AG09319 (cell line): ENCODE measurements at regions not wholly inside any gene's neighbourhood (a gene's known extent, or its start where the extent isn't known, plus 50 kb on each side); places are given as distances from the start of the nearest gene placed in this dataset.

Source experiments
- DNase-seq: peaks from one replicate; pipeline ENCODE4 v3.0.0-alpha.2; 2010; ENCODE audit warnings: low read depth; ENCODE audit errors: extremely low read depth
- CTCF ChIP-seq: IDR thresholded peaks from 2 replicates; pipeline ENCODE4 v1.5.1; 2011; ENCODE audit warnings: low read depth, mild to moderate bottlenecking, inconsistent platforms, low read length, moderate library complexity

GRCh38 chr2:180562378-180562777 is 418.0 kb upstream of the UBE2E3 start:
- no peak for DNase-seq

GRCh38 chr2:180559771-180560170 is 420.6 kb upstream of the UBE2E3 start:
- no peak for TF ChIP-seq CTCF
- no peak for DNase-seq

More at GRCh38 chr2:180562378-180562777, 418.0 kb upstream of the UBE2E3 start:
- TF ChIP-seq CTCF: no peak

- no peak for DNase-seq
- TF ChIP-seq CTCF: no peak
Measured at GRCh38 chr2:180559038-180559437, 421.4 kb upstream of the UBE2E3 start.

- TF ChIP-seq CTCF: no peak
- DNase-seq: no peak
Measured at GRCh38 chr2:180555391-180555965, 424.9 kb upstream of the UBE2E3 start.

- no peak for TF ChIP-seq CTCF
- no peak for DNase-seq
Measured at GRCh38 chr2:180554330-180554729, 426.1 kb upstream of the UBE2E3 start.

- TF ChIP-seq CTCF: no peak
- no peak for DNase-seq
Measured at GRCh38 chr2:180553094-180553715, 427.2 kb upstream of the UBE2E3 start.

GRCh38 chr2:180542511-180542910 is 437.9 kb upstream of the UBE2E3 start:
- DNase-seq: no peak
- no peak for TF ChIP-seq CTCF
